Activated CD8-positive, alpha-beta T cell treated with anti-CD3 and anti-CD28 coated beads for 36 hours (primary cell): ENCODE measurements at regions not wholly inside any gene's neighbourhood (a gene's known extent, or its start where the extent isn't known, plus 50 kb on each side); places are given as distances from the start of the nearest gene placed in this dataset.

Source experiments
- ATAC-seq: fragments of 200-7000 bp; cut with Tn5 transposase; one replicate; pipeline ENCODE4 v1.10.0; 2021; ENCODE audit warnings: mild to moderate bottlenecking, moderate library complexity
- CTCF ChIA-PET: fragments of 350-600 bp; sonication (Branson Sonifier 250); formaldehyde crosslinking; loops from one replicate; lab custom pipeline; 2021; ENCODE audit warnings: antibody characterized with exemption; lab: Charles Lee
- POLR2A ChIA-PET: fragments of 350-600 bp; sonication (Branson Sonifier 250); formaldehyde crosslinking; loops from one replicate; lab custom pipeline; 2021; ENCODE audit warnings: antibody characterized with exemption; lab: Charles Lee
- DNase-seq: peaks from one replicate; pipeline ENCODE4 v3.0.0-alpha.2; 2020
- H3K27ac Mint-ChIP-seq: one replicate; pipeline ENCODE4 v1.8.0; 2021; ENCODE audit warnings: mild to moderate bottlenecking, mixed read lengths
- H3K27me3 Mint-ChIP-seq: one replicate; pipeline ENCODE4 v1.8.0; 2021; ENCODE audit warnings: mixed read lengths
- H3K36me3 Mint-ChIP-seq: one replicate; pipeline ENCODE4 v1.8.0; 2021; ENCODE audit warnings: low read depth, mixed read lengths
- H3K4me1 Mint-ChIP-seq: one replicate; pipeline ENCODE4 v1.8.0; 2021; ENCODE audit warnings: low read depth, mixed read lengths
- H3K4me3 Mint-ChIP-seq: one replicate; pipeline ENCODE4 v1.8.0; 2021; ENCODE audit warnings: mild to moderate bottlenecking, moderate library complexity, mixed read lengths
- H3K9me3 Mint-ChIP-seq: one replicate; pipeline ENCODE4 v1.8.0; 2021; ENCODE audit warnings: mixed read lengths
- intact Hi-C: fragments of 100-400 bp; cut with micrococcal nuclease; formaldehyde crosslinking; loops from one replicate; pipeline ENCODE4 v1.10.0; 2022
- TF ChIP-seq, protein P1 (sequence below): fragments of 200-600 bp; IDR thresholded peaks from one replicate; pipeline ENCODE4 v1.8.0; 2022; ENCODE audit warnings: antibody characterized with exemption, mild to moderate bottlenecking

- Mint-ChIP-seq H3K27me3 (peaks cover 7% of the 10 kb centered on the region), H3K9me3 (peaks cover 2% of the 10 kb centered on the region), H3K4me1 (no peaks in the 10 kb centered on the region), H3K4me3 (no peak overlapping the region), H3K27ac (no peak overlapping the region), H3K36me3 (no peaks in the 10 kb centered on the region)
- DNase-seq (no peak), ATAC-seq (no peak)
- POLR2A ChIA-PET = interaction anchor here (1.0 kb wide), 1 partner anchor 21 kb away, joined by 3 read pairs; no protein-coding TSS in a partner anchor
- CTCF ChIA-PET = interaction anchor here (1.3 to 1.6 kb wide), 3 partner anchors 9 to 11 kb away, joined by 3 to 6 read pairs (median 4); no protein-coding TSS in a partner anchor
- TF ChIP-seq, protein P1, sequence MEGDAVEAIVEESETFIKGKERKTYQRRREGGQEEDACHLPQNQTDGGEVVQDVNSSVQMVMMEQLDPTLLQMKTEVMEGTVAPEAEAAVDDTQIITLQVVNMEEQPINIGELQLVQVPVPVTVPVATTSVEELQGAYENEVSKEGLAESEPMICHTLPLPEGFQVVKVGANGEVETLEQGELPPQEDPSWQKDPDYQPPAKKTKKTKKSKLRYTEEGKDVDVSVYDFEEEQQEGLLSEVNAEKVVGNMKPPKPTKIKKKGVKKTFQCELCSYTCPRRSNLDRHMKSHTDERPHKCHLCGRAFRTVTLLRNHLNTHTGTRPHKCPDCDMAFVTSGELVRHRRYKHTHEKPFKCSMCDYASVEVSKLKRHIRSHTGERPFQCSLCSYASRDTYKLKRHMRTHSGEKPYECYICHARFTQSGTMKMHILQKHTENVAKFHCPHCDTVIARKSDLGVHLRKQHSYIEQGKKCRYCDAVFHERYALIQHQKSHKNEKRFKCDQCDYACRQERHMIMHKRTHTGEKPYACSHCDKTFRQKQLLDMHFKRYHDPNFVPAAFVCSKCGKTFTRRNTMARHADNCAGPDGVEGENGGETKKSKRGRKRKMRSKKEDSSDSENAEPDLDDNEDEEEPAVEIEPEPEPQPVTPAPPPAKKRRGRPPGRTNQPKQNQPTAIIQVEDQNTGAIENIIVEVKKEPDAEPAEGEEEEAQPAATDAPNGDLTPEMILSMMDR = no peak
- intact Hi-C loops = no loop called here
Observed at GRCh38 chr5:96605144-96605837, 56.9 kb upstream of the CAST start.

GRCh38 chr5:96609369-96609768, 52.8 kb upstream of the CAST start:
- intact Hi-C loops = no loop called here
- H3K27me3 Mint-ChIP-seq = peaks cover 11% of the 10 kb centered on the region
- POLR2A ChIA-PET = no interaction called here

DNA sequence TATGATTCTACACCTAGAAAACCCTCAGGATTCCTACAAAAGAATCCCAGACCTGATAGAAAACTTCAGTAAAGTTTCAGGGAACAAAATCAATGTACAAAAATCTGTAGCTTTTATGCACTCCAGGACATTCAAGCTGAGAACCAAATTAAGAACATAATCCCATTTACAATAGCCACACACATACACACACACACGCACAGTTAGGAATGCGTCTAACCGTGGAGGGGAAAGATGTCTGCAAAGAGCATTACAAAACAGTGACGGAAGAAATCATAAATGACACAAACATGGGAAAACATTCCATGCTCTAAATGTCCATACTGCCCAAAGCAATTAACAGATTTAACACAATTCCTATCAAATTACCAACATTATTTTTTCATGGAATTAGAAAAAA, 51.4 kb upstream of the CAST start:
- H3K36me3 Mint-ChIP-seq = no peaks in the 10 kb centered on the region
- TF ChIP-seq, protein P1 = no peak
- no peak for DNase-seq
- no peak overlapping the region for H3K27ac Mint-ChIP-seq
- CTCF ChIA-PET = interaction anchor here (0.7 to 3.1 kb wide), 3 partner anchors 8 to 266 kb away, joined by 3 to 13 read pairs (median 3); no protein-coding TSS in a partner anchor
- peaks cover 2% of the 10 kb centered on the region for H3K9me3 Mint-ChIP-seq
- peaks cover 11% of the 10 kb centered on the region for H3K27me3 Mint-ChIP-seq
- H3K4me3 Mint-ChIP-seq = no peak overlapping the region
- POLR2A ChIA-PET = no interaction called here
- no peak for ATAC-seq
- H3K4me1 Mint-ChIP-seq = peaks cover 4% of the 10 kb centered on the region
- intact Hi-C loops = loop anchor here (5.0 to 10.0 kb wide), 2 partner anchors 77 to 134 kb away; no protein-coding TSS in a partner anchor

More at GRCh38 chr5:96609369-96609768, 52.8 kb upstream of the CAST start:
- Mint-ChIP-seq H3K36me3 (no peaks in the 10 kb centered on the region), H3K4me1 (peaks cover 4% of the 10 kb centered on the region), H3K4me3 (no peak overlapping the region), H3K9me3 (peaks cover 2% of the 10 kb centered on the region), H3K27ac (no peak overlapping the region)
- TF ChIP-seq, protein P1 = no peak
- ATAC-seq = no peak
- CTCF ChIA-PET = interaction anchor here (3.1 kb wide), 1 partner anchor 7 kb away, joined by 13 read pairs; no protein-coding TSS in a partner anchor
- DNase-seq = no peak

GRCh38 chr5:96611946-96612345, 50.2 kb upstream of the CAST start:
- ATAC-seq (no peak), DNase-seq (no peak)
- Mint-ChIP-seq H3K27ac (no peak overlapping the region), H3K9me3 (peaks cover 2% of the 10 kb centered on the region), H3K4me3 (no peak overlapping the region), H3K4me1 (peaks cover 4% of the 10 kb centered on the region), H3K36me3 (no peaks in the 10 kb centered on the region), H3K27me3 (peaks cover 11% of the 10 kb centered on the region)
- CTCF ChIA-PET = interaction anchor here (3.1 kb wide), 1 partner anchor 10 kb away, joined by 13 read pairs; no protein-coding TSS in a partner anchor
- intact Hi-C loops = loop anchor here (5.0 to 10.0 kb wide), 2 partner anchors 75 to 133 kb away; no protein-coding TSS in a partner anchor
- TF ChIP-seq, protein P1 = no peak
- POLR2A ChIA-PET = no interaction called here
